ENCODE measurements at regions not wholly inside any gene's neighbourhood (a gene's known extent, or its start where the extent isn't known, plus 50 kb on each side); places are given as distances from the start of the nearest gene placed in this dataset.

GRCh38 chr9:104300124-104300523 is 203.9 kb upstream of the OR13F1 start:
- TF ChIP-seq CTCF (IDR thresholded peaks at IDR 0.05) = no peak
- TF ChIP-seq POLR2A (IDR thresholded peaks at IDR 0.05) = no peak

Data from esophagus squamous epithelium (tissue), 4 donors.